IMR-90 (cell line): ENCODE measurements at regions not wholly inside any gene's neighbourhood (a gene's known extent, or its start where the extent isn't known, plus 50 kb on each side); places are given as distances from the start of the nearest gene placed in this dataset.

Experiments used
- BHLHE40 ChIP-seq: fragments of 150-350 bp; IDR thresholded peaks from 2 replicates; pipeline ENCODE4 v1.6.1; 2016; ENCODE audit warnings: mild to moderate bottlenecking, low read depth, low read length
- CHD1 ChIP-seq: IDR thresholded peaks from 2 replicates; pipeline ENCODE4 v1.6.1; 2012; ENCODE audit warnings: low read depth, low read length, improper control_type of control experiment
- FOS ChIP-seq: fragments of 150-350 bp; IDR thresholded peaks from 2 replicates; pipeline ENCODE4 v1.6.1; 2016; ENCODE audit warnings: low read depth, low read length
- MAFK ChIP-seq: IDR thresholded peaks from 2 replicates; pipeline ENCODE4 v1.6.1; 2012; ENCODE audit warnings: low read depth, low read length, improper control_type of control experiment
- MXI1 ChIP-seq: IDR thresholded peaks from 2 replicates; pipeline ENCODE4 v1.6.1; 2012; ENCODE audit warnings: low read depth, mild to moderate bottlenecking, low read length, moderate library complexity, borderline replicate concordance
- NFE2L2 ChIP-seq: fragments of 150-350 bp; IDR thresholded peaks from 2 replicates; pipeline ENCODE4 v1.6.1; 2016; ENCODE audit warnings: low read depth, mild to moderate bottlenecking, low read length
- POLR2A ChIP-seq: IDR thresholded peaks from 2 replicates; pipeline ENCODE4 v1.6.1; 2012; ENCODE audit warnings: mild to moderate bottlenecking, low read depth, low read length
- RAD21 ChIP-seq: IDR thresholded peaks from 2 replicates; pipeline ENCODE4 v1.6.1; 2012; ENCODE audit warnings: low read length, improper control_type of control experiment
- RFX5 ChIP-seq: IDR thresholded peaks from 2 replicates; pipeline ENCODE4 v1.8.0; 2012; ENCODE audit warnings: low read depth, mild to moderate bottlenecking, low read length, moderate library complexity
- SMC3 ChIP-seq: fragments of 150-350 bp; IDR thresholded peaks from 2 replicates; pipeline ENCODE4 v1.6.1; 2016; ENCODE audit warnings: low read depth, mild to moderate bottlenecking, antibody characterized with exemption, low read length, moderate library complexity
- TF ChIP-seq, protein P1 (sequence below): conservative IDR thresholded peaks from 2 replicates; pipeline ENCODE4 v1.5.1; 2012; ENCODE audit warnings: mild to moderate bottlenecking, low read depth, low read length, improper control_type of control experiment
- TF ChIP-seq, protein P2 (sequence below): fragments of 150-350 bp; IDR thresholded peaks from 2 replicates; pipeline ENCODE4 v1.6.1; 2016; ENCODE audit warnings: low read depth, mild to moderate bottlenecking, low read length, moderate library complexity, borderline replicate concordance
- TF ChIP-seq, protein P3 (sequence below): fragments of 150-350 bp; IDR thresholded peaks from 2 replicates; pipeline ENCODE4 v1.6.1; 2017; ENCODE audit warnings: mild to moderate bottlenecking, antibody characterized with exemption, low read length, low read depth

DNA sequence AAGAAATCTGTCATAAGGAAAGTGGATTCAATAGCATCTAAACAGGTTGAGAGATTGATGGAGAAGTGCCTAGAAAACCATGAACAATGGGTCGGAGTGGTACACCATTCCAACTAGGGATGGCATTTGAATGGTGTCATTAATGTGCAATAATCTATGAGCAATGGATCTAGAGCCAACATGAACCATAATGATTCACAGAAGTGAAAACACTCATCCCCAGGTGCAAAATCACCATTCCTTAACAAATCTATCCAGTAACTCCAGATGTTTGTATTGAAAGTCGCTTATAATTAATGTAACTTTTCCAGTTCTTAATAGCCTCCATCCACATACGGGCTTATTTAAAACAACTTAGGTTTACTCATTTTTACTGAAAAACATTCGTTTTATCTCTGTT is 201.3 kb upstream of the ADGRL4 start:
- TF ChIP-seq, protein P1, sequence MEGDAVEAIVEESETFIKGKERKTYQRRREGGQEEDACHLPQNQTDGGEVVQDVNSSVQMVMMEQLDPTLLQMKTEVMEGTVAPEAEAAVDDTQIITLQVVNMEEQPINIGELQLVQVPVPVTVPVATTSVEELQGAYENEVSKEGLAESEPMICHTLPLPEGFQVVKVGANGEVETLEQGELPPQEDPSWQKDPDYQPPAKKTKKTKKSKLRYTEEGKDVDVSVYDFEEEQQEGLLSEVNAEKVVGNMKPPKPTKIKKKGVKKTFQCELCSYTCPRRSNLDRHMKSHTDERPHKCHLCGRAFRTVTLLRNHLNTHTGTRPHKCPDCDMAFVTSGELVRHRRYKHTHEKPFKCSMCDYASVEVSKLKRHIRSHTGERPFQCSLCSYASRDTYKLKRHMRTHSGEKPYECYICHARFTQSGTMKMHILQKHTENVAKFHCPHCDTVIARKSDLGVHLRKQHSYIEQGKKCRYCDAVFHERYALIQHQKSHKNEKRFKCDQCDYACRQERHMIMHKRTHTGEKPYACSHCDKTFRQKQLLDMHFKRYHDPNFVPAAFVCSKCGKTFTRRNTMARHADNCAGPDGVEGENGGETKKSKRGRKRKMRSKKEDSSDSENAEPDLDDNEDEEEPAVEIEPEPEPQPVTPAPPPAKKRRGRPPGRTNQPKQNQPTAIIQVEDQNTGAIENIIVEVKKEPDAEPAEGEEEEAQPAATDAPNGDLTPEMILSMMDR, result no peak
- TF ChIP-seq SMC3 (no peak), POLR2A (no peak), CHD1 (no peak), RAD21 (no peak), RFX5 (no peak), BHLHE40 (no peak), MXI1 (no peak), MAFK (no peak), FOS (no peak), NFE2L2 (no peak)
- TF ChIP-seq, protein P2, sequence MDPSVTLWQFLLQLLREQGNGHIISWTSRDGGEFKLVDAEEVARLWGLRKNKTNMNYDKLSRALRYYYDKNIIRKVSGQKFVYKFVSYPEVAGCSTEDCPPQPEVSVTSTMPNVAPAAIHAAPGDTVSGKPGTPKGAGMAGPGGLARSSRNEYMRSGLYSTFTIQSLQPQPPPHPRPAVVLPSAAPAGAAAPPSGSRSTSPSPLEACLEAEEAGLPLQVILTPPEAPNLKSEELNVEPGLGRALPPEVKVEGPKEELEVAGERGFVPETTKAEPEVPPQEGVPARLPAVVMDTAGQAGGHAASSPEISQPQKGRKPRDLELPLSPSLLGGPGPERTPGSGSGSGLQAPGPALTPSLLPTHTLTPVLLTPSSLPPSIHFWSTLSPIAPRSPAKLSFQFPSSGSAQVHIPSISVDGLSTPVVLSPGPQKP, result no peak
- TF ChIP-seq, protein P3, sequence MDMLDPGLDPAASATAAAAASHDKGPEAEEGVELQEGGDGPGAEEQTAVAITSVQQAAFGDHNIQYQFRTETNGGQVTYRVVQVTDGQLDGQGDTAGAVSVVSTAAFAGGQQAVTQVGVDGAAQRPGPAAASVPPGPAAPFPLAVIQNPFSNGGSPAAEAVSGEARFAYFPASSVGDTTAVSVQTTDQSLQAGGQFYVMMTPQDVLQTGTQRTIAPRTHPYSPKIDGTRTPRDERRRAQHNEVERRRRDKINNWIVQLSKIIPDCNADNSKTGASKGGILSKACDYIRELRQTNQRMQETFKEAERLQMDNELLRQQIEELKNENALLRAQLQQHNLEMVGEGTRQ, result no peak
